CD4-positive, alpha-beta T cell treated with Interleukin-21 for 1 hour (primary cell): ENCODE measurements at regions not wholly inside any gene's neighbourhood (a gene's known extent, or its start where the extent isn't known, plus 50 kb on each side); places are given as distances from the start of the nearest gene placed in this dataset.
"Not testable (repeated sequence)": the region's sequence is repeated elsewhere in the genome, so short reads cannot be mapped to it uniquely, and the experiment has no call there.

Source experiments
- DNase-seq: peaks from one replicate; pipeline ENCODE4 v3.0.0-alpha.2; 2020

DNA sequence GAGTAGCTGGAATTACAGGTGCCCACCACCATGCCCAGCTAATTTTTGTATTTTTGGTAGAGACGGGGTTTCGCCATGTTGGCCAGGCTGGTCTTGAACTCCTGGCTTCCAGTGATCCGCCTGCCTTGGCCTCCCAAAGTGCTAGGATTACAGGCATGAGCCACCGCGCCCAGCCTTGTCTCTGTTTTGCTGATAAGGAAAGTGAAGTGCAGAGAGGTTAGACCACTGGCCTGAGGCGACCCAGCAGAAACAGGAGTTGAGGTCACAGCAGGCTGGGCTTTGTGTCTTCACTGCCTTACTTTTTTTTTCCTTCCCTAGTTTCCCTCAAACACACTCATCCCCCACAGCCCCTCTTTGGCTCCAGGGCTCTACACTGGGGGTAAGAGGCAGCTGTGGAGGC is 93.0 kb upstream of the CIBAR2 start:
- DNase-seq = not testable (repeated sequence)

DNA sequence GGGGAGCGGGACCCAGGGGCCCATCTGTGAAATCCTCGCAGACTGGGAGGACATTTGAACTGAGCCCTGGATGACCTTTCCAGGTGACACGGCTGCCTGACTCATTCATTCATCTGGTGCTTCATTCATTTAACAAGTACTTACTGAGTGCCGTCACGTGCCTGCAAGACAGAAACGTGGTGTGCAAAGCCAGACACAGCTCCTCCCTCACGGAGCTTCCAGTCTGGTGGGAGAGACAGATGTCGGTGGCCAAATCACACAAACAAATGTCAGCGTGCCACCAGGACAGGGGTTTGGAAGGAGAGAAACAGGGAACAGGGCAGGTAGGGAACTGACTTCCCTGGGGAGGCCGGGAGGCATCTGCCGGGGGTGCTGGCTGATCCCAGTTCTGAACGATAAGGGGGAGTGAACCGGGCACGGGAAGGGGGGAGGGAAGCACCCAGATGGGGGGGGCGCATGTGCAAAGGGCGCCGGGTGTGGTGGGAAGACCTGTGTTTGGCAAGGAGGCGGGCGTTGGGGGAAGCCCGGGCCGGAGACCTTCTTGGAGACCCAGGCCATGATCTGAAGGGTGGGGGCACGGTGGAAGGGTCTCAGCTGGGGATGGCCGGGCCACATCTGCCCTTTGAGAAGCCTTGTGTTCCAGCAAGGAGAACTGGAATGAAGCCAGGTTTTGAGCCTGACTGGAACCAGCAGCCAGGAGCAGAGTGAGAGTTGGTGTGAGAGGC is 93.6 kb upstream of the CIBAR2 start:
- DNase-seq = no peak

DNA sequence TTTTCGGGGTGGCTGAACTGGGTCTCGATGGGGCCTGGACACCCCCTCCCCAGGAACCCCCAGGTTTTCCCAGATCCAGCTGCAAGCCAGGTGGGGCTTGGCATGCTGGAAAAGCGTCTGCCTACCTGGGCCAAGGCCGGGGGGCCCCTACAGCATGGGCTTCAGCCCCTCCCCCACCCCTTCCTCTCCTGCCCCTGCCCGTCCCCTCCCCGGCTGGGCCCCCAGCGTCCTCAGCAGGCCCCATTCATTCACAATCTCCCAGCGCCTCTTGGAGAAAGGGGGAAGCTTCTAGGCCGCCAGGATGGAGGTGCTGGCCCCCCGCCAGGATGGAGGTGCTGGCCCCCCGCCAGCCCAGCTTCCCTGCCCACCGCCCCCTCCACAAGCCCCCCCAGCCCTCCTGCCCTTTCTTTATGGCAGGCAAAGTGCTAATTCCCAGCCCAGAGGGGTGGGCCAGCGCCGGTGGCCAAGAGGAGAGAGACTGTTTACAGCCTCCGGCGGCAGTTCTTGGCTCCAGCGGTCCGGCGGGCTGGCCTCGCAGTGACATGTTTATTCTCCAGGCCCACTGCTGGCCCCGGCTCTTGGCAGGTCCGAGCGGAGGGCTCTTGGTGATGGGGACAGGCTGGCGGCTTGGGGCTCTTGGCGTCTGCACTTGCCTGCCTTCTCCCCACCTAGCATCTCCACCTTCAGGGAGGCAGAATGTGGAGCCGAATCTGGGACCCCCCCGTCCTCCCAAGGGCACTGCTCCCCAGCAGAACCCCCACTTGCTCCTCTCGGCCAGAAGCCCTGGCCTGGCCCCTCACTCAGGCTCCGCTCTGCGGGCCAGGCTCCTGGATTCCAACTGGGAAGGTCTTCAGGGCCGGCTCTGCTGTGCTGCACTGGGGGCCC is 94.4 kb upstream of the CIBAR2 start:
- no peak for DNase-seq

- DNase-seq = no peak
Measured at GRCh38 chr16:85207357-85207921, 95.2 kb upstream of the CIBAR2 start.

DNA sequence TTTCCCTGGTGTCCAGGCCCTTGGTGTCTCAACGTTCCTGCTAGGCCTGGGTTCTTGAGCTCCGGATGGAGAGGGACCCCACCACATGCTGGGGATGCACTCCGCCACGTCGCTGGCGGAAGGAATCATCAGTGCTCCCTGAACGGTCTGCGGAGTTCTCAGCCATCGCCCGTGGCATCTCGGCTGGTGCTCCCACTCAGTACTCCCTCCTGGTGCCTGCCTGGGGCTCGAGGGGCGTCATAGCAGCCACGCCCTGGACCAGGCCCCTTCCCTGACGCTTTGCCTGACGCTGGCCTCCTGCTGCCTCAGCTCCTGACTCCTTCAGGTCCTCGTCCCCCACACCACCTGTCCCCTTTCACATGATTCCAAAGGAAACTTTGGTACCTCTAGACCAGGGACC is 95.9 kb upstream of the CIBAR2 start:
- DNase-seq = no peak

DNA sequence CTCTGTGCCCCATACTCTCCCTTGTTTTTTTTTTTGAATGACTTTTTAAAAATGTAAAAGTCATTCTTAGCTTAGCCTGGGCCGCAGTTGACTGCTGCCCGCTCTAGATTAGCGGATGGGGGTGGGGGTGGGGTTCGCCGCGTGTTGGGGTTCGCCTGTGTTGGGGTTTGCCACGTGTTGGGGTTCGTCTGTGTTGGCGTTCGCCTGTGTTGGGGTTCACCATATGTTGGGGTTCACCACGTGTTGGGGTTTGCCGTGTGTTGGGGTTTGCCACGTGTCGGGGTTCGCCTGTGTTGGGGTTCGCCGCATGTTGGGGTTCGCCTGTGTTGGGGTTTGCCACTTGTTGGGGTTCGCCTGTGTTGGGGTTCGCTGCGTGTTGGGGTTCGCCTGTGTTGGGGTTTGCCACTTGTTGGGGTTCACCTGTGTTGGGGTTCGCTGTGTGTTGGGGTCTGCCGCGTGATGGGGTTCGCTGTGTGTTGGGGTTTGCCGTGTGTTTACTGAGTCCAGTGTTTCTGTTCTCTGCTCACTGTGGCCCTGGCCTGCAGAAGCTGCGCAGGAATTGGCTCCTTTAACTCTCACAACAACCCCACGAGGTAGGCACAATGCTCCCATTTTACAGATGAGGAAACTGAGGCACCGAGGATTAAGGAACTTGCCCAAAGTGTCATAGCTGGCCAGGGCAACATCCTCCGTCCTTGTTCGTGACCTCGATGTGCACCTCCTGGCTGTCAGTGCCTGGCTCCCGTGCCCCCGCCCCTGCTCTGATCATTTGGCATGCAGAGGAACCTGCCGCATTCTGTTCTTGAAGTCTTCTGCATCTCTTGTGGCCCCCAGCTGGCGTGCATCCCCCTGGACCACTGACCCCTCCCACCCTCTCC is 96.6 kb upstream of the CIBAR2 start:
- no peak for DNase-seq

DNA sequence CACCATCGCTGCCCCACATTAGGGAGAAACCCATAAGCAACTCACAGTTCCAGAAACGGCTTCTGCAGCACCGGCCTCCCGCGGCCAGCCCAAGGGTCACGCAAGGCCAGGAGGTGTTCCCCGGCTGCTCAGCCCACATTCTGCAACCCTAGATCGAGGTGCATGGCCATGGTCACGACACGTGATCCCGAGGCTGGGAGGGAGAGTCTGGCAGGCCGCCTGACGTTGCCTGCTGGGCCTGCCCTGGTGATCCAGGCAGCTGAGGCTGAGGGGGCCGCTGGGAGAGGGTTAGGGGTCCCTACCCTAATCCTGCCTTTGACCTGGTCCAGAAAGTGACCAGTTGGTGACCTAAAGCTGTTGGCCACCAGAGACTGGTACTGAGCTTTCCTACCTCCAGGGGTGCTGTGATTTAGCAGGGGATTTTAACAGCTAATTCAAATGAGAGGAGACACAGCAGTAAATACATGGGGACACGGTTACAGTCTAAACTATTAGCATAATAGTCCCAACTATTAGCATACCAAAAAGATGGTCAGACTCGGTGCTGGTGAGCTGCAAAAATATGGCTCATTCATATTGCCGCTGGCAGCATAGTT is 97.4 kb upstream of the CIBAR2 start:
- no peak for DNase-seq

DNA sequence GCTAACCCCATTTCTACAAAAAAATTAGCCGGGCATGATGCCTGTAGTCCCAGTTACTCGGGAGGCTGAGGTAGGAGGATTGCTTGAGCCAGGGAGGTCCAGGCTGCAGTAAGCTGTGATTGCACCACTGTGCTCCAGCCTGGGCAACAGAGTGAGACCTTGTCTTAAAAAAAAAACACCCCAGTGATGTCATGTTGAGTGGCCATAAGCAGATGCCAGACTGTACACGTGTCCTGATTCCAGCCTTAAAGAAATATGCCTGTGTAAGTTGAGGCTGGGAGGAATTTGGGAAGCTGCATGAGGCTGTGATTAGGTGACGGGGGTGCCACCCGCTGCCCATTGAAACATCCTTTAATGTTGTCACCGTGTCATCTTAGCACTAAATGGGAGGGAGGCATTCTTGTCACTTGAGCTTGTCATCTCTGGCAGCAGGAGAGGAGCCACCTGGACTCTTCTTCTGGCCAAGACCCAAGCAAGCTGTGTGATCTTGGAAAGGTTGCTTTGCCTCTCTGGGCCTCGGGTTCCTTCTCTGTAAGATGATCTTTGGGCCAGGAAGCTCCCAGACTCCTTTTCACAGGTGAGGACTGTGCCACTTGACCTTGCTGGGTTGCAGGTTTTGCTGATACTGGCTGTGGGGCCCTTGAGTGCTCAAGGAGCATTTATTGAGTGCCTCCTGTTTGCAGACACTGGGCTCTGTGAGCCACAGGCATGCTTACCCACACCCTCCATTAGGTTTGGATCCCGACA is 98.3 kb upstream of the CIBAR2 start:
- no peak for DNase-seq

- DNase-seq = no peak
Measured at GRCh38 chr16:85211271-85211801, 99.1 kb upstream of the CIBAR2 start.

DNA sequence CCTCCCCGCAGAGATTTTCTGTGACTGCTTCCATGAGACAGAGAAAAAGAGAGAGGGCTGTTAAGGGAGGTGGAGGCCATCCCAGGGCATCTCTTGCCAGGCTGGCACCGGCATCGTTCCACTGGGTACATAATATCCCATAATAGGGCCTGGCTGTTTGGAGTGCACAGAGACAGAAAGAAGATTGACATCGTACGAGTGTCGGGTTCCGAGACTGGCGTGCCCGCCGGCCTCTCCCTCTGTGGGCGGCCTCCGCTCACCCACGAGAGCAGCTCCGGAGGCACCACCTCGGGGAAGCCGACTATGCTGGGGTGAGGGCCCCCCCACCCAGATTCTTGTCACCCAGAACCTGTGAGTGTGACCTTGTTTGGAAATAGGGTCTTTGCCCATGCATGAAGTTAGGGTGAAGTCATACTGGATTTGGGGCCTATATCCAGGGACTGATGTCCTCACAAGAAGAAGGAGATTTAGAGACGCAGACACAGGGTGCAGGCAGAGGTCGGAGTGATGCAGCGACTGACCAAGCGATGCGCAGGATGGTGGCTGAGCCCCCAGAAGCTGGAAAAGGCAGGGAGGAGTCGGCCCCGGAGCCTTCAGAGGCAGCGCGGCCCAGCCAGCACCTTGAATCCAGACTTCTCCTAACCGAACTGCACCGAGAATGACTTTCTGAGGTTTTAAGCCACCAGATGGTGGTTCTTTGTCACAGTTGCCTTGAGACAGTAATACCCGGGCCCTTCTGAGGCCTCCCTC is 101.8 kb upstream of the CIBAR2 start:
- DNase-seq = no peak

DNA sequence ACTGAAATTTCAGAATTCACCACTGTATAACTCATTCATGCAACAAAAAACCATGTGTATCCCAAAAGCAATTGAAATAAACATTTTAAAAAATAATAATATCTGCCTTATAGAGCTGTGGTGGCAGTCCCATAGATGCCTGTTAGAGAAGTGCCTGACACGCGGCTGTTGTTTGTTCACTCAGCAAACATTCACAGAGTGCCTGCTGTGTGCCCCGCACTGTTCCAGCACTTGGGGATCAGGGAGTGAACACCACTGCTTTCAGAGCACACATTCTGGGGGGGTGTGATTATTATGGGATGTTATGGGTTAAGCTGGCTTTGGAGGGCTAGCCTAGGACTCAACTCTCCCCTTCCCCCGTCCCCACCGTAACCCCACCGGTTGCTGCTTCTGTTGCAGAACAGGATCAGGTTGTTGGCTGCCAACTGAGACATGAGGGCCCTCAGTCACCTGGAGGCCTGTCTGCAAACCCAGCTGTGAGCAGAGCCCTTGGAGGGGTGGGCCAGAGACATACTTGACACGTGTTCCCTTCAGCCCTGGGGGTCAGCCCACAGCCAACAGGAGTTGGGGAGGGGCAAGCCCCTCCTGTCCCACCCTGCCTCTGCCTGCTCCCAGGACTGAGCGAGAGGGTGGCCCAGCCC is 103.3 kb upstream of the CIBAR2 start:
- DNase-seq = no peak

DNA sequence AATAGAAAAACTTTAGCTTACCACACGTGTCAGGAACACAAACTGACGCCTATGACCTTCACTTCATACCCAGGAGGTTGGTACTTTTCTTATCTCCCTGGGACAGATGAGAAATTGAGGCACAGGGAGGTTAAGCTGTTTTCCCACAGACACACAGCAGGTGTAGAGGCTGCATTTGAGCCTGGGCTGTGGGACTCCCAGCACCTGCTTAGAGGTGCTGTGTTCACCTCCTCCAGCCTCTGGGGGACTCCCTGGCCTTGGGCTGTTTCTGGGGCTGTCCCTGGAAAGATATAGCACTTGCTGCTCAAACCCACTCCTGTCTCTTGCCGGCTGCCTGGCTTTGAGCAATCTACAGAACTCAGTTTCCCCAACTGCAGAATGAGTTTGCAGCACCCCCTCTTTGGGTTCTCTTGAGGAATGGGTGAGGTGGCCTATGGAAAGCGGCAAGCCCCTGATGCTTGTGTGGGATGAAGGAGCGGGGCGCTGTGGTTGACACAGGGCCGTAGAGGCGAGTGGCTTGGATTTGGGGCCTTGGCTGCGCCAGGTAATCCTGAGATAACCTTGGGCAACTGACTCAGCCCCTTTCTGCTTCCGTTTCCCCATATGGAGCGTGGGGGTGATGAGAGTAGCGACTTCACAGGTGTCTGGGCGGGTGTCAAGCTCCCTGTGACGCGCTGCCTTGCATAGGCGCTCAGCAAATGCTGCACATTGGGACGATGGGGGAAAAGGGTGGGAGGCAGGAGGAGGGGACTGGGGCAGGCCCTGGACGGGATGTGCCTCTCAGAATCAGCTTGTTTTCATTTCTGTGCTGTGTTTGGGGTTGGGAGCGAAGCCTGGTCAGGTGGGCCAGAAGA is 104.5 kb upstream of the CIBAR2 start:
- no peak for DNase-seq

DNA sequence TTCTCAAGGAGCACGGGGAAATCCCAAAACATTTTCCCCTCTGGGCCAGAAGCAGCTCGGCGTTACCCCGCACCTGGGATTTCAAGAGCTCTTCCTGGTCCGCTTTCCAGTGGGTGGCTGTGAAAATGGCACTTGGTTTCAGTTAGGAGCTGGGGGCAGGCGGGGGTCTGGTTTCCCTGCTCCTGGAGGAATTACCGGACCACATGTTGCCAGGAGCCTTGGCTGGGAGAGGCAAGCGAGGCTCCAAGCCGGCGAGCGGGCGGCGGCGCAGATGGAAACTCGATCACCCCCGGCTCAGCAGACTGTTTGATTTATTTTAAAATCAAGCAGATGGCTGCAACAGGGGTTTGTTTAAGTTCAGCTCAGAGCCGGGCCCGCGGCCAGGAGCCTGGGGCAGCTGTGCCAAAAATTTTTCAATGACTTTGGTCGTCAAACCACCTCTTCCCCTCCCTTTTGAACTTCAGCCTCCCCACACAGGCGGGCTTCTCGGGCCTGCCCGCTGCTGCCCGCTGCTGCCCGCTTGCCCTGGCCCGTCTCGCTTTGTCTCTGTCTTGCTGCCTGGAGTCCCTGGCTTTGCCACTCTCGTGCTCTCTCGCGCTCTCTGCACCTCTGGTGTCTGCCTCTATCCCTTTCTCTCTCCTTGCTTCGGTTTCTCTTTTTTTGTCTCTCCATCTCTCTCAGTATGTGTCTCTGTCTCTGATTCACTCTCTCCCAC is 108.0 kb upstream of the CIBAR2 start:
- DNase-seq = no peak

GRCh38 chr16:85220964-85221731 is 108.9 kb upstream of the CIBAR2 start:
- no peak for DNase-seq

GRCh38 chr16:85221771-85222154 is 109.5 kb upstream of the CIBAR2 start:
- DNase-seq = no peak

- no peak for DNase-seq
Measured at GRCh38 chr16:85222155-85222863, 110.0 kb upstream of the CIBAR2 start.

- DNase-seq = no peak
Measured at GRCh38 chr16:85225257-85225656, 113.0 kb upstream of the CIBAR2 start.
